Tibial nerve (tissue), 4 donors: ENCODE measurements at regions not wholly inside any gene's neighbourhood (a gene's known extent, or its start where the extent isn't known, plus 50 kb on each side); places are given as distances from the start of the nearest gene placed in this dataset.

Experiments used
- EP300 ChIP-seq, 2 donors: sonication (generic); formaldehyde crosslinking; IDR thresholded peaks; one replicate each; pipeline ENCODE4 v1.6.1; 2017; ENCODE audit warnings: antibody characterized with exemption in 2 of 2, mild to moderate bottlenecking in 1 of 2
- POLR2A ChIP-seq, 2 donors: fragments of 450-650 bp; IDR thresholded peaks; one replicate each; pipeline ENCODE4 v1.6.1; 2017; ENCODE audit warnings: antibody characterized with exemption in 2 of 2, mild to moderate bottlenecking in 2 of 2, moderate library complexity in 2 of 2
- TF ChIP-seq, protein P1 (sequence below), 5 experiments: fragments of 200-600 bp in 3 of 5; fragments of 450-650 bp in 2 of 5; sonication (generic) in 3 of 5; IDR thresholded peaks; one replicate each; pipeline ENCODE4 v1.5.1; 2016 to 2019; ENCODE audit warnings: antibody characterized with exemption in 5 of 5, mild to moderate bottlenecking in 3 of 5, moderate library complexity in 2 of 5

DNA sequence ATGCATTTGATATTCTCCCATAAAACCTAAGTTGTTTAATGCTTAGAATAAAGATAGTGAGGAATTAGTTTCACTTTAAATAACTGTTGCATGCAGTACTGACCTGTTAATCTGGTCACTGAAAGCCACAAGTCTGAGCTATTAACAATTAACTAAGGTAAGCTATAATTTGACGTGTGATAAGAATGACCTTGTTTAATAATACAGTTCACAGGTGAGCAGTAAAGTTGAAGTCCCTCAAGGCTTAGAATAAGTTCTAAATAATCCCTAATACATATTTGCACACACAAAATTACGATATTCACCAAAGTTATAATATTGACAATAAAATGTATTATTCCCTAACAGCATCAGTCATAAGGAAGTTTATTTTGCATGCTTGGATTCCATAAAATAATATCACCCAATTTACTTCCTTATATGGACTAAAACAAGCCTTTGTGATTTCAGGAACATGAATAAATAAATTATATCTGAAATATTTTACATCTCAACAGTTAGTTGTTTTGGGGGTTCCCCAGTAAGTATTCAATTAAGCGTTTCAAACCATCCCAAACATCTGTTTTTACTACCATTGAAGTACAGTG is 70.6 kb upstream of the CHRM3 start:
- TF ChIP-seq POLR2A (IDR thresholded peaks at IDR 0.05) (no peak), EP300 (IDR thresholded peaks at IDR 0.05) (no peak)
- TF ChIP-seq, protein P1, sequence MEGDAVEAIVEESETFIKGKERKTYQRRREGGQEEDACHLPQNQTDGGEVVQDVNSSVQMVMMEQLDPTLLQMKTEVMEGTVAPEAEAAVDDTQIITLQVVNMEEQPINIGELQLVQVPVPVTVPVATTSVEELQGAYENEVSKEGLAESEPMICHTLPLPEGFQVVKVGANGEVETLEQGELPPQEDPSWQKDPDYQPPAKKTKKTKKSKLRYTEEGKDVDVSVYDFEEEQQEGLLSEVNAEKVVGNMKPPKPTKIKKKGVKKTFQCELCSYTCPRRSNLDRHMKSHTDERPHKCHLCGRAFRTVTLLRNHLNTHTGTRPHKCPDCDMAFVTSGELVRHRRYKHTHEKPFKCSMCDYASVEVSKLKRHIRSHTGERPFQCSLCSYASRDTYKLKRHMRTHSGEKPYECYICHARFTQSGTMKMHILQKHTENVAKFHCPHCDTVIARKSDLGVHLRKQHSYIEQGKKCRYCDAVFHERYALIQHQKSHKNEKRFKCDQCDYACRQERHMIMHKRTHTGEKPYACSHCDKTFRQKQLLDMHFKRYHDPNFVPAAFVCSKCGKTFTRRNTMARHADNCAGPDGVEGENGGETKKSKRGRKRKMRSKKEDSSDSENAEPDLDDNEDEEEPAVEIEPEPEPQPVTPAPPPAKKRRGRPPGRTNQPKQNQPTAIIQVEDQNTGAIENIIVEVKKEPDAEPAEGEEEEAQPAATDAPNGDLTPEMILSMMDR (IDR thresholded peaks at IDR 0.05): no peak
